ENCODE measurements at regions not wholly inside any gene's neighbourhood (a gene's known extent, or its start where the extent isn't known, plus 50 kb on each side); places are given as distances from the start of the nearest gene placed in this dataset.

- Histone ChIP-seq H3K9ac (ENCODE audit: low read depth in 1 of 3, low read length in 3 of 3) (no peak overlapping the region), H3K9me3 (ENCODE audit: control insufficient read depth in 3 of 3, low read length in 3 of 3) (no peaks in the 10 kb centered on the region), H3K4me1 (ENCODE audit: control insufficient read depth in 3 of 3, insufficient read depth in 3 of 3, low read length in 3 of 3) (no peaks in the 10 kb centered on the region), H3K27me3 (ENCODE audit: control insufficient read depth in 3 of 3, insufficient read depth in 3 of 3, low read length in 3 of 3) (peaks cover 0 to 3% (median 0%) of the 10 kb centered on the region in 3 donors), H3K27ac (ENCODE audit: low read depth, low read length) (no peak overlapping the region), H3K36me3 (ENCODE audit: control insufficient read depth in 3 of 3, insufficient read depth in 3 of 3, low read length in 3 of 3) (no peaks in the 10 kb centered on the region), H3K4me3 (ENCODE audit: low read length in 3 of 3) (no peak overlapping the region)
These were observed 835.9 kb downstream of the GALR1 start for GRCh38 chr18:78085241-78086185.

GRCh38 chr18:78086931-78087330 is 837.3 kb downstream of the GALR1 start:
- Histone ChIP-seq H3K4me1 (ENCODE audit: control insufficient read depth in 3 of 3, insufficient read depth in 3 of 3, low read length in 3 of 3) (no peaks in the 10 kb centered on the region), H3K4me3 (ENCODE audit: low read length in 3 of 3) (no peak overlapping the region), H3K36me3 (ENCODE audit: control insufficient read depth in 3 of 3, insufficient read depth in 3 of 3, low read length in 3 of 3) (no peaks in the 10 kb centered on the region), H3K27ac (ENCODE audit: low read depth, low read length) (no peak overlapping the region), H3K9me3 (ENCODE audit: control insufficient read depth in 3 of 3, low read length in 3 of 3) (no peaks in the 10 kb centered on the region), H3K9ac (ENCODE audit: low read depth in 1 of 3, low read length in 3 of 3) (no peak overlapping the region), H3K27me3 (ENCODE audit: control insufficient read depth in 3 of 3, insufficient read depth in 3 of 3, low read length in 3 of 3) (peaks cover 0 to 3% (median 0%) of the 10 kb centered on the region in 3 donors)

GRCh38 chr18:78087338-78087737 is 837.7 kb downstream of the GALR1 start:
- no peaks in the 10 kb centered on the region for H3K36me3 ChIP-seq (ENCODE audit: control insufficient read depth in 3 of 3, insufficient read depth in 3 of 3, low read length in 3 of 3)
- no peak overlapping the region for H3K4me3 ChIP-seq (ENCODE audit: low read length in 3 of 3)
- no peak overlapping the region for H3K27ac ChIP-seq (ENCODE audit: low read depth, low read length)
- H3K4me1 ChIP-seq (ENCODE audit: control insufficient read depth in 3 of 3, insufficient read depth in 3 of 3, low read length in 3 of 3), result no peaks in the 10 kb centered on the region
- no peak overlapping the region for H3K9ac ChIP-seq (ENCODE audit: low read depth in 1 of 3, low read length in 3 of 3)
- no peaks in the 10 kb centered on the region for H3K9me3 ChIP-seq (ENCODE audit: control insufficient read depth in 3 of 3, low read length in 3 of 3)
- peaks cover 0 to 3% (median 0%) of the 10 kb centered on the region in 3 donors for H3K27me3 ChIP-seq (ENCODE audit: control insufficient read depth in 3 of 3, insufficient read depth in 3 of 3, low read length in 3 of 3)

- Histone ChIP-seq H3K27me3 (ENCODE audit: control insufficient read depth in 3 of 3, insufficient read depth in 3 of 3, low read length in 3 of 3) (peaks cover 0 to under 1% (median 0%) of the 10 kb centered on the region in 3 donors), H3K9ac (ENCODE audit: low read depth in 1 of 3, low read length in 3 of 3) (no peak overlapping the region), H3K27ac (ENCODE audit: low read depth, low read length) (no peak overlapping the region), H3K4me1 (ENCODE audit: control insufficient read depth in 3 of 3, insufficient read depth in 3 of 3, low read length in 3 of 3) (no peaks in the 10 kb centered on the region), H3K9me3 (ENCODE audit: control insufficient read depth in 3 of 3, low read length in 3 of 3) (no peaks in the 10 kb centered on the region), H3K36me3 (ENCODE audit: control insufficient read depth in 3 of 3, insufficient read depth in 3 of 3, low read length in 3 of 3) (no peaks in the 10 kb centered on the region), H3K4me3 (ENCODE audit: low read length in 3 of 3) (no peak overlapping the region)
These were observed 840.9 kb downstream of the GALR1 start for GRCh38 chr18:78090584-78090983.

- Histone ChIP-seq H3K36me3 (ENCODE audit: control insufficient read depth in 3 of 3, insufficient read depth in 3 of 3, low read length in 3 of 3) (no peaks in the 10 kb centered on the region), H3K27me3 (ENCODE audit: control insufficient read depth in 3 of 3, insufficient read depth in 3 of 3, low read length in 3 of 3) (no peaks in the 10 kb centered on the region), H3K9me3 (ENCODE audit: control insufficient read depth in 3 of 3, low read length in 3 of 3) (no peaks in the 10 kb centered on the region), H3K27ac (ENCODE audit: low read depth, low read length) (no peak overlapping the region), H3K4me1 (ENCODE audit: control insufficient read depth in 3 of 3, insufficient read depth in 3 of 3, low read length in 3 of 3) (no peaks in the 10 kb centered on the region), H3K9ac (ENCODE audit: low read depth in 1 of 3, low read length in 3 of 3) (no peak overlapping the region), H3K4me3 (ENCODE audit: low read length in 3 of 3) (no peak overlapping the region)
These were observed 843.3 kb downstream of the GALR1 start for GRCh38 chr18:78092901-78093300.

- H3K27me3 ChIP-seq (ENCODE audit: control insufficient read depth in 3 of 3, insufficient read depth in 3 of 3, low read length in 3 of 3), result no peaks in the 10 kb centered on the region
- H3K9me3 ChIP-seq (ENCODE audit: control insufficient read depth in 3 of 3, low read length in 3 of 3), result peaks cover 0 to 2% (median 0%) of the 10 kb centered on the region in 3 donors
- H3K9ac ChIP-seq (ENCODE audit: low read depth in 1 of 3, low read length in 3 of 3), result no peak overlapping the region
- no peak overlapping the region for H3K4me3 ChIP-seq (ENCODE audit: low read length in 3 of 3)
- no peaks in the 10 kb centered on the region for H3K4me1 ChIP-seq (ENCODE audit: control insufficient read depth in 3 of 3, insufficient read depth in 3 of 3, low read length in 3 of 3)
- no peaks in the 10 kb centered on the region for H3K36me3 ChIP-seq (ENCODE audit: control insufficient read depth in 3 of 3, insufficient read depth in 3 of 3, low read length in 3 of 3)
- H3K27ac ChIP-seq (ENCODE audit: low read depth, low read length), result no peak overlapping the region
These were observed 850.4 kb downstream of the GALR1 start for GRCh38 chr18:78099979-78100588.

- Histone ChIP-seq H3K27me3 (ENCODE audit: control insufficient read depth in 3 of 3, insufficient read depth in 3 of 3, low read length in 3 of 3) (no peaks in the 10 kb centered on the region), H3K9ac (ENCODE audit: low read depth in 1 of 3, low read length in 3 of 3) (no peak overlapping the region), H3K4me1 (ENCODE audit: control insufficient read depth in 3 of 3, insufficient read depth in 3 of 3, low read length in 3 of 3) (no peaks in the 10 kb centered on the region), H3K9me3 (ENCODE audit: control insufficient read depth in 3 of 3, low read length in 3 of 3) (peaks cover 0 to 4% (median 0%) of the 10 kb centered on the region in 3 donors), H3K27ac (ENCODE audit: low read depth, low read length) (no peak overlapping the region), H3K36me3 (ENCODE audit: control insufficient read depth in 3 of 3, insufficient read depth in 3 of 3, low read length in 3 of 3) (no peaks in the 10 kb centered on the region), H3K4me3 (ENCODE audit: low read length in 3 of 3) (no peak overlapping the region)
These were observed 851.4 kb downstream of the GALR1 start for GRCh38 chr18:78101091-78101490.

- Histone ChIP-seq H3K4me1 (ENCODE audit: control insufficient read depth in 3 of 3, insufficient read depth in 3 of 3, low read length in 3 of 3) (no peaks in the 10 kb centered on the region), H3K27ac (ENCODE audit: low read depth, low read length) (no peak overlapping the region), H3K9me3 (ENCODE audit: control insufficient read depth in 3 of 3, low read length in 3 of 3) (peaks cover 0 to 4% (median 0%) of the 10 kb centered on the region in 3 donors), H3K4me3 (ENCODE audit: low read length in 3 of 3) (no peak overlapping the region), H3K9ac (ENCODE audit: low read depth in 1 of 3, low read length in 3 of 3) (no peak overlapping the region), H3K36me3 (ENCODE audit: control insufficient read depth in 3 of 3, insufficient read depth in 3 of 3, low read length in 3 of 3) (no peaks in the 10 kb centered on the region), H3K27me3 (ENCODE audit: control insufficient read depth in 3 of 3, insufficient read depth in 3 of 3, low read length in 3 of 3) (no peaks in the 10 kb centered on the region)
These were observed 852.5 kb downstream of the GALR1 start for GRCh38 chr18:78102135-78102534.

- peaks cover 0 to 4% (median 0%) of the 10 kb centered on the region in 3 donors for H3K9me3 ChIP-seq (ENCODE audit: control insufficient read depth in 3 of 3, low read length in 3 of 3)
- H3K4me1 ChIP-seq (ENCODE audit: control insufficient read depth in 3 of 3, insufficient read depth in 3 of 3, low read length in 3 of 3), result no peaks in the 10 kb centered on the region
- no peaks in the 10 kb centered on the region for H3K27me3 ChIP-seq (ENCODE audit: control insufficient read depth in 3 of 3, insufficient read depth in 3 of 3, low read length in 3 of 3)
- no peak overlapping the region for H3K4me3 ChIP-seq (ENCODE audit: low read length in 3 of 3)
- no peaks in the 10 kb centered on the region for H3K36me3 ChIP-seq (ENCODE audit: control insufficient read depth in 3 of 3, insufficient read depth in 3 of 3, low read length in 3 of 3)
- no peak overlapping the region for H3K27ac ChIP-seq (ENCODE audit: low read depth, low read length)
- H3K9ac ChIP-seq (ENCODE audit: low read depth in 1 of 3, low read length in 3 of 3), result no peak overlapping the region
These were observed 856.0 kb downstream of the GALR1 start for GRCh38 chr18:78105611-78106010.

- Histone ChIP-seq H3K4me1 (ENCODE audit: control insufficient read depth in 3 of 3, insufficient read depth in 3 of 3, low read length in 3 of 3) (no peaks in the 10 kb centered on the region), H3K36me3 (ENCODE audit: control insufficient read depth in 3 of 3, insufficient read depth in 3 of 3, low read length in 3 of 3) (no peaks in the 10 kb centered on the region), H3K9me3 (ENCODE audit: control insufficient read depth in 3 of 3, low read length in 3 of 3) (peaks cover 0 to 2% (median 0%) of the 10 kb centered on the region in 3 donors), H3K27ac (ENCODE audit: low read depth, low read length) (no peak overlapping the region), H3K27me3 (ENCODE audit: control insufficient read depth in 3 of 3, insufficient read depth in 3 of 3, low read length in 3 of 3) (no peaks in the 10 kb centered on the region), H3K9ac (ENCODE audit: low read depth in 1 of 3, low read length in 3 of 3) (no peak overlapping the region), H3K4me3 (ENCODE audit: low read length in 3 of 3) (no peak overlapping the region)
These were observed 857.3 kb downstream of the GALR1 start for GRCh38 chr18:78106946-78107345.
